ENCODE measurements at regions not wholly inside any gene's neighbourhood (a gene's known extent, or its start where the extent isn't known, plus 50 kb on each side); places are given as distances from the start of the nearest gene placed in this dataset.

DNA sequence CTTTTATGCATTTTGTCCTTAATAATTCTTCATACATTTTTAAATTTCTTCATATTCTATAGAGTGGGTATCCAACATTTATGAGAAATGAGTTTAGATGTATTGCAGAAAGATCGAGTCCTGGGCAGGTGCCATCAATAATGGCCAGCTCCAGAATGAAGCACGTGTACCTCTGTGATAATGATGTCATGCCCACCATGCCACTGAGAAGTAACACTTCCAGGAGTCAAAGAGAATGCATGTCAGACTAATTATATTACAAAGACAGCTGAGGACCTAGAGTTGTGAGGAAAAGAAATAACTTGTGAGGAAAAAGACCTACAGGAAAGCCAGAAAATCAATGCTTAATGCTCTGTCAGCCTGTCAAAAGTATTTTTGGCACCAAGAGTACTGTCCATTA, 157.4 kb upstream of the P2RY1 start:
- H3K4me2 ChIP-seq, result no peak overlapping the region
- H3K9me2 ChIP-seq (replicated peaks; ENCODE audit: insufficient read depth), result no peaks in the 10 kb centered on the region
- H3K9me3 ChIP-seq (ENCODE audit: low read depth), result no peaks in the 10 kb centered on the region
- H4K20me1 ChIP-seq (ENCODE audit: insufficient read depth, poor library complexity, severe bottlenecking), result no peaks in the 10 kb centered on the region
- no peak overlapping the region for H2AFZ ChIP-seq
- H3K27ac ChIP-seq, result no peak overlapping the region
- no peak overlapping the region for H3K4me3 ChIP-seq
- H3K27me3 ChIP-seq, result no peaks in the 10 kb centered on the region
- H3K79me2 ChIP-seq, result no peaks in the 10 kb centered on the region
- no peaks in the 10 kb centered on the region for H3K36me3 ChIP-seq (replicated peaks; ENCODE audit: insufficient read depth, low read depth)
- WGBS (ENCODE audit: low lambda C conversion rate, missing lambda C conversion rate), result 76% methylated on average over 2 of the region's 2 CpGs
- no peaks in the 10 kb centered on the region for H3K4me1 ChIP-seq (ENCODE audit: insufficient read depth)
- TF ChIP-seq, protein P1, sequence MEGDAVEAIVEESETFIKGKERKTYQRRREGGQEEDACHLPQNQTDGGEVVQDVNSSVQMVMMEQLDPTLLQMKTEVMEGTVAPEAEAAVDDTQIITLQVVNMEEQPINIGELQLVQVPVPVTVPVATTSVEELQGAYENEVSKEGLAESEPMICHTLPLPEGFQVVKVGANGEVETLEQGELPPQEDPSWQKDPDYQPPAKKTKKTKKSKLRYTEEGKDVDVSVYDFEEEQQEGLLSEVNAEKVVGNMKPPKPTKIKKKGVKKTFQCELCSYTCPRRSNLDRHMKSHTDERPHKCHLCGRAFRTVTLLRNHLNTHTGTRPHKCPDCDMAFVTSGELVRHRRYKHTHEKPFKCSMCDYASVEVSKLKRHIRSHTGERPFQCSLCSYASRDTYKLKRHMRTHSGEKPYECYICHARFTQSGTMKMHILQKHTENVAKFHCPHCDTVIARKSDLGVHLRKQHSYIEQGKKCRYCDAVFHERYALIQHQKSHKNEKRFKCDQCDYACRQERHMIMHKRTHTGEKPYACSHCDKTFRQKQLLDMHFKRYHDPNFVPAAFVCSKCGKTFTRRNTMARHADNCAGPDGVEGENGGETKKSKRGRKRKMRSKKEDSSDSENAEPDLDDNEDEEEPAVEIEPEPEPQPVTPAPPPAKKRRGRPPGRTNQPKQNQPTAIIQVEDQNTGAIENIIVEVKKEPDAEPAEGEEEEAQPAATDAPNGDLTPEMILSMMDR (IDR thresholded peaks at IDR 0.05; ENCODE audit: poor library complexity), result no peak
- TF ChIP-seq EZH2 (IDR thresholded peaks at IDR 0.05; ENCODE audit: borderline replicate concordance), result no peak
- TF ChIP-seq EZH2phosphoT487 (IDR thresholded peaks at IDR 0.05; ENCODE audit: low read depth, severe bottlenecking, unreplicated experiment), result no peak
- DNase-seq (ENCODE audit: low spot score), result no peak

DNA sequence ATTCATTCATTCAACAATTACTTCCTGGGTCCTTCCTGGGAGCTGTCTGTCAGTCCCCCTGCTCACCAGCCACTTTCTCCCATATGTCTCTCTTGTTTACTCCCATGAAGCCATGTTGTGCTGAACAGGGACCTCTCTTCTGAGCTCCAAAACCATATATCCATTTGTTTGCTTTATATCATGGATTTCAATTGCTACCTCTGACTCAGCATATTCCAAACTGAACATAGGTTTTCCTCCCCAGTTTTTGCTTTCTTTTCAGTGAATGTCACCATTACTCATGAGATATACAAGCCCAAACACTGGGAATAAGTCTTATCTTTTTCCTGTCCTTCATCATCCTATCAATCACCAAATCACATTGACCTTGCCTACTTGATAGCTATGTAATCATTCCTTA, 152.5 kb upstream of the P2RY1 start:
- H4K20me1 ChIP-seq (ENCODE audit: insufficient read depth, poor library complexity, severe bottlenecking), result no peaks in the 10 kb centered on the region
- no peaks in the 10 kb centered on the region for H3K4me1 ChIP-seq (ENCODE audit: insufficient read depth)
- H3K4me3 ChIP-seq, result no peak overlapping the region
- no peak overlapping the region for H3K4me2 ChIP-seq
- H3K9me2 ChIP-seq (replicated peaks; ENCODE audit: insufficient read depth), result no peaks in the 10 kb centered on the region
- TF ChIP-seq EZH2 (IDR thresholded peaks at IDR 0.05; ENCODE audit: borderline replicate concordance) (no peak), EZH2phosphoT487 (IDR thresholded peaks at IDR 0.05; ENCODE audit: low read depth, severe bottlenecking, unreplicated experiment) (no peak)
- TF ChIP-seq, protein P1 (IDR thresholded peaks at IDR 0.05; ENCODE audit: poor library complexity), result no peak
- DNase-seq (ENCODE audit: low spot score), result no peak
- no peak overlapping the region for H3K27ac ChIP-seq
- no peaks in the 10 kb centered on the region for H3K27me3 ChIP-seq
- no peaks in the 10 kb centered on the region for H3K79me2 ChIP-seq
- H3K36me3 ChIP-seq (replicated peaks; ENCODE audit: insufficient read depth, low read depth), result no peaks in the 10 kb centered on the region
- H3K9me3 ChIP-seq (ENCODE audit: low read depth), result no peaks in the 10 kb centered on the region
- no peak overlapping the region for H2AFZ ChIP-seq

DNA sequence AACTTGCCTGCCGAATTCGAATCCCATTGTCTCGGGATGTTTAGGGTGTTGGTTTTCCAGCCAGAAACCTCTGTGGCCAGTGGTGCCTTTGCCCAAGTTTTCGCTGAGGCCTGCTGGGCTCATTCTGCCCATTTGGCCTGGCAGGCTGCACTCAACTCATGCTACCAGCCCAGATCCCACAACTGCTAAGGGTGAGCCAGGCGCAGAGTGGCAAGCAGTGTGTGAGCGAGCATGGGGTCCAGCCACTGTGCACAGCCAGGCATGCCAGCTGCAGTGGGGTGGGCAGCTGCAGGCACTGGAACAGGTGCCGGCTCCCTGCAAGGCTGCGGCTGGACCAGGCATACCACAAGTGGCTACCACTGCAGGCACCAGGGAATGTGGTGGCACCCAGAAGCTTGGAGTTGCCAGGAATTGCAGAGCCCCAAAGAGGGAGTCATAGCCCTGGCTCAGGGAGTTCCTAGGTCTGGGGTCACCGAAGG, 151.4 kb upstream of the P2RY1 start:
- no peak overlapping the region for H2AFZ ChIP-seq
- H4K20me1 ChIP-seq (ENCODE audit: insufficient read depth, poor library complexity, severe bottlenecking), result no peaks in the 10 kb centered on the region
- H3K9me3 ChIP-seq (ENCODE audit: low read depth), result no peaks in the 10 kb centered on the region
- H3K4me1 ChIP-seq (ENCODE audit: insufficient read depth), result no peaks in the 10 kb centered on the region
- no peaks in the 10 kb centered on the region for H3K27me3 ChIP-seq
- 97% methylated on average over 9 of the region's 9 CpGs for WGBS (ENCODE audit: low lambda C conversion rate, missing lambda C conversion rate)
- no peak overlapping the region for H3K4me3 ChIP-seq
- TF ChIP-seq EZH2phosphoT487 (IDR thresholded peaks at IDR 0.05; ENCODE audit: low read depth, severe bottlenecking, unreplicated experiment) (no peak), EZH2 (IDR thresholded peaks at IDR 0.05; ENCODE audit: borderline replicate concordance) (no peak)
- TF ChIP-seq, protein P1 (IDR thresholded peaks at IDR 0.05; ENCODE audit: poor library complexity), result no peak
- no peak for DNase-seq (ENCODE audit: low spot score)
- no peak overlapping the region for H3K4me2 ChIP-seq
- no peaks in the 10 kb centered on the region for H3K79me2 ChIP-seq
- H3K9me2 ChIP-seq (replicated peaks; ENCODE audit: insufficient read depth), result no peaks in the 10 kb centered on the region
- H3K27ac ChIP-seq, result no peak overlapping the region
- H3K36me3 ChIP-seq (replicated peaks; ENCODE audit: insufficient read depth, low read depth), result no peaks in the 10 kb centered on the region

DNA sequence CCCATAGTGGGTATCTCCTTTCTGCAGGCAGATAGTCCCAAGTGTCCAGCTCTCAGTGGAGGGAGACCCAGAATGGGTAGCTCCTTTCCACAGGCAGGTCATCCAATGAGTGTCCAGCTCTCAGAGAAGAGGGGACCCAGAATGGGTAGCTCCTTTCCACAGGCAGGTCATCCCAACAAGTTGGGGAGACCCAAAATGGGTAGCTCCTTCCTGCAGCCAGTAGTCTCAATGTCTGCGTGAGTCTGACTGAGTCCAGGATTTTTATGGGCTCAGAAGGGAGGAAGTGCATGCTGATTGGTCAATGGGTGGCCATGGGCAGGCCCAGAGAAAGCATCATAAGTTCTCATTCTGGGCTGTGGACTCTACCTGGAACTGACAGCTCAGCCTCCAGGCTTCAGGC, 150.7 kb upstream of the P2RY1 start:
- 88% methylated on average over 1 of the region's 1 CpG for WGBS (ENCODE audit: low lambda C conversion rate, missing lambda C conversion rate)
- no peaks in the 10 kb centered on the region for H3K79me2 ChIP-seq
- TF ChIP-seq, protein P1 (IDR thresholded peaks at IDR 0.05; ENCODE audit: poor library complexity), result no peak
- no peaks in the 10 kb centered on the region for H3K9me3 ChIP-seq (ENCODE audit: low read depth)
- no peaks in the 10 kb centered on the region for H3K9me2 ChIP-seq (replicated peaks; ENCODE audit: insufficient read depth)
- no peaks in the 10 kb centered on the region for H4K20me1 ChIP-seq (ENCODE audit: insufficient read depth, poor library complexity, severe bottlenecking)
- H3K4me2 ChIP-seq, result no peak overlapping the region
- no peaks in the 10 kb centered on the region for H3K36me3 ChIP-seq (replicated peaks; ENCODE audit: insufficient read depth, low read depth)
- H3K4me1 ChIP-seq (ENCODE audit: insufficient read depth), result no peaks in the 10 kb centered on the region
- no peak for DNase-seq (ENCODE audit: low spot score)
- no peaks in the 10 kb centered on the region for H3K27me3 ChIP-seq
- H2AFZ ChIP-seq, result no peak overlapping the region
- H3K4me3 ChIP-seq, result no peak overlapping the region
- H3K27ac ChIP-seq, result no peak overlapping the region

Measured in hepatocyte (in vitro differentiated cells).